NCI-H2081 (cell line): ENCODE measurements at regions not wholly inside any gene's neighbourhood (a gene's known extent, or its start where the extent isn't known, plus 50 kb on each side); places are given as distances from the start of the nearest gene placed in this dataset.

Source experiments
- DNase-seq, 2 experiments: peaks; one replicate each; lab custom pipeline; 2025; lab: John Stamatoyannopoulos, UW

- DNase-seq: peak in 1 of 2 experiments; percentile 40
Observed at GRCh38 chr6:119604124-119604523, 254.6 kb upstream of the MAN1A1 start.

GRCh38 chr6:119603501-119603900, 253.9 kb upstream of the MAN1A1 start:
- DNase-seq: no peak

- no peak for DNase-seq
Observed at GRCh38 chr6:119602215-119603178, 252.9 kb upstream of the MAN1A1 start.

- DNase-seq: no peak
Observed at GRCh38 chr6:119598883-119599282, 249.3 kb upstream of the MAN1A1 start.

GRCh38 chr6:119594907-119595306, 245.3 kb upstream of the MAN1A1 start:
- no peak for DNase-seq

- no peak for DNase-seq
Observed at GRCh38 chr6:119591235-119591634, 241.7 kb upstream of the MAN1A1 start.

GRCh38 chr6:119590066-119590465, 240.5 kb upstream of the MAN1A1 start:
- DNase-seq: no peak

- no peak for DNase-seq
Observed at GRCh38 chr6:119587537-119587936, 238.0 kb upstream of the MAN1A1 start.

- no peak for DNase-seq
Observed at GRCh38 chr6:119586250-119586882, 236.8 kb upstream of the MAN1A1 start.

GRCh38 chr6:119584088-119584487, 234.5 kb upstream of the MAN1A1 start:
- no peak for DNase-seq

- DNase-seq: no peak
Observed at GRCh38 chr6:119581220-119581619, 231.7 kb upstream of the MAN1A1 start.

- no peak for DNase-seq
Observed at GRCh38 chr6:119575721-119576120, 226.2 kb upstream of the MAN1A1 start.

- DNase-seq: no peak
Observed at GRCh38 chr6:119568580-119568979, 219.0 kb upstream of the MAN1A1 start.

GRCh38 chr6:119566546-119567260, 217.1 kb upstream of the MAN1A1 start:
- no peak for DNase-seq

- DNase-seq: no peak
Observed at GRCh38 chr6:119565893-119566292, 216.3 kb upstream of the MAN1A1 start.

- no peak for DNase-seq
Observed at GRCh38 chr6:119562168-119562567, 212.6 kb upstream of the MAN1A1 start.

GRCh38 chr6:119559586-119559985, 210.0 kb upstream of the MAN1A1 start:
- no peak for DNase-seq

GRCh38 chr6:119557239-119557638, 207.7 kb upstream of the MAN1A1 start:
- no peak for DNase-seq

GRCh38 chr6:119552021-119552420, 202.5 kb upstream of the MAN1A1 start:
- no peak for DNase-seq

- DNase-seq: no peak
Observed at GRCh38 chr6:119547024-119547423, 197.5 kb upstream of the MAN1A1 start.

GRCh38 chr6:119545245-119545644, 195.7 kb upstream of the MAN1A1 start:
- DNase-seq: no peak

- DNase-seq: no peak
Observed at GRCh38 chr6:119544325-119545175, 195.0 kb upstream of the MAN1A1 start.
